ENCODE measurements at regions not wholly inside any gene's neighbourhood (a gene's known extent, or its start where the extent isn't known, plus 50 kb on each side); places are given as distances from the start of the nearest gene placed in this dataset.

- TF ChIP-seq POLR2AphosphoS5 (IDR thresholded peaks at IDR 0.05; ENCODE audit: low read depth, low read length), result no peak
- TF ChIP-seq POLR2A (IDR thresholded peaks at IDR 0.05; ENCODE audit: low read depth, low read length), result no peak
- no peak for TF ChIP-seq TAF1 (IDR thresholded peaks at IDR 0.05; ENCODE audit: borderline replicate concordance, low read depth, low read length)
Observed at GRCh38 chr12:22982635-22983034, 357.7 kb downstream of the ETNK1 start.
